ENCODE measurements at regions not wholly inside any gene's neighbourhood (a gene's known extent, or its start where the extent isn't known, plus 50 kb on each side); places are given as distances from the start of the nearest gene placed in this dataset.

- no peak for DNase-seq (ENCODE audit: low spot score)
Measured at GRCh38 chr14:61625165-61625564, 70.1 kb upstream of the HIF1A start.

- no peak for DNase-seq (ENCODE audit: low spot score)
Measured at GRCh38 chr14:61627612-61628011, 67.7 kb upstream of the HIF1A start.

- no peak for DNase-seq (ENCODE audit: low spot score)
Measured at GRCh38 chr14:61628016-61628725, 67.1 kb upstream of the HIF1A start.

- DNase-seq (ENCODE audit: low spot score) = no peak
Measured at GRCh38 chr14:61630399-61631044, 64.8 kb upstream of the HIF1A start.

GRCh38 chr14:61631045-61631687 is 64.1 kb upstream of the HIF1A start:
- no peak for DNase-seq (ENCODE audit: low spot score)

GRCh38 chr14:61632401-61632800 is 62.9 kb upstream of the HIF1A start:
- DNase-seq (ENCODE audit: low spot score) = no peak

- no peak for DNase-seq (ENCODE audit: low spot score)
Measured at GRCh38 chr14:61632807-61633206, 62.5 kb upstream of the HIF1A start.

- DNase-seq (ENCODE audit: low spot score) = no peak
Measured at GRCh38 chr14:61636291-61636690, 59.0 kb upstream of the HIF1A start.

- DNase-seq (ENCODE audit: low spot score) = no peak
Measured at GRCh38 chr14:61636779-61637178, 58.5 kb upstream of the HIF1A start.

GRCh38 chr14:61638595-61639387 is 56.5 kb upstream of the HIF1A start:
- no peak for DNase-seq (ENCODE audit: low spot score)

GRCh38 chr14:61640158-61641136 is 54.9 kb upstream of the HIF1A start:
- no peak for DNase-seq (ENCODE audit: low spot score)

GRCh38 chr14:61641914-61642613 is 53.2 kb upstream of the HIF1A start:
- DNase-seq (ENCODE audit: low spot score) = no peak

- DNase-seq (ENCODE audit: low spot score) = no peak
Measured at GRCh38 chr14:61642614-61642982, 52.7 kb upstream of the HIF1A start.

GRCh38 chr14:61643555-61643954 is 51.8 kb upstream of the HIF1A start:
- DNase-seq (ENCODE audit: low spot score) = no peak

GRCh38 chr14:61644175-61644574 is 51.1 kb upstream of the HIF1A start:
- no peak for DNase-seq (ENCODE audit: low spot score)

- DNase-seq (ENCODE audit: low spot score) = no peak
Measured at GRCh38 chr14:61644834-61645233, 50.5 kb upstream of the HIF1A start.

GRCh38 chr14:61645247-61645646 is 50.1 kb upstream of the HIF1A start:
- no peak for DNase-seq (ENCODE audit: low spot score)

Measured in kidney capillary endothelial cell (primary cell).